Neutrophil (primary cell): ENCODE measurements at regions not wholly inside any gene's neighbourhood (a gene's known extent, or its start where the extent isn't known, plus 50 kb on each side); places are given as distances from the start of the nearest gene placed in this dataset.

Experiments used
- H3K27ac ChIP-seq: fragments of 200-600 bp; sonication (generic); 2 replicates; pipeline ENCODE4 v1.5.1; 2016; ENCODE audit warnings: mild to moderate bottlenecking, moderate library complexity
- H3K27me3 ChIP-seq: fragments of 200-600 bp; sonication (generic); 2 replicates; pipeline ENCODE4 v1.6.0; 2016; ENCODE audit warnings: mild to moderate bottlenecking
- H3K36me3 ChIP-seq: fragments of 200-600 bp; sonication (generic); 2 replicates; pipeline ENCODE4 v1.5.1; 2017
- H3K4me1 ChIP-seq, 2 experiments: fragments of 200-600 bp in 1 of 2; sonication (generic) in 1 of 2; 1 replicate in 1 of 2; 2 replicates in 1 of 2; pipeline versions ENCODE4 v1.5.1 to v1.6.1; 2013 to 2016; ENCODE audit warnings: low read depth in 1 of 2, low read length in 1 of 2, mild to moderate bottlenecking in 1 of 2, moderate library complexity in 1 of 2; ENCODE audit not compliant: control insufficient read depth in 1 of 2, insufficient read depth in 1 of 2
- H3K4me3 ChIP-seq, 2 experiments: fragments of 200-600 bp in 1 of 2; sonication (generic) in 1 of 2; 1 replicate in 1 of 2; 2 replicates in 1 of 2; pipeline ENCODE4 v1.5.1; 2013 to 2016; ENCODE audit warnings: low read depth in 1 of 2, low read length in 1 of 2, mild to moderate bottlenecking in 1 of 2, moderate library complexity in 1 of 2
- H3K9me3 ChIP-seq: fragments of 200-600 bp; sonication (generic); 2 replicates; pipeline ENCODE4 v1.5.1; 2016
- CTCF ChIP-seq: fragments of 200-600 bp; sonication (generic); IDR thresholded peaks from 2 replicates; pipeline ENCODE4 v1.5.1; 2016; ENCODE audit warnings: antibody characterized with exemption

- Histone ChIP-seq H3K4me3 (no peak overlapping the region), H3K27me3 (no peaks in the 10 kb centered on the region), H3K27ac (no peak overlapping the region), H3K4me1 (no peaks in the 10 kb centered on the region), H3K9me3 (no peaks in the 10 kb centered on the region), H3K36me3 (no peaks in the 10 kb centered on the region)
- TF ChIP-seq CTCF, result no peak
Observed at GRCh38 chr19:28874742-28875141, 338.2 kb downstream of the UQCRFS1 start.

- Histone ChIP-seq H3K27me3 (no peaks in the 10 kb centered on the region), H3K9me3 (no peaks in the 10 kb centered on the region), H3K27ac (no peak overlapping the region), H3K4me3 (no peak overlapping the region), H3K36me3 (no peaks in the 10 kb centered on the region), H3K4me1 (no peaks in the 10 kb centered on the region)
- TF ChIP-seq CTCF, result no peak
Observed at GRCh38 chr19:28873301-28873700, 339.6 kb downstream of the UQCRFS1 start.

GRCh38 chr19:28871099-28871725 lies 341.7 kb downstream of the UQCRFS1 start:
- H3K4me3 ChIP-seq, result no peak overlapping the region
- no peak overlapping the region for H3K27ac ChIP-seq
- H3K27me3 ChIP-seq, result no peaks in the 10 kb centered on the region
- H3K9me3 ChIP-seq, result no peaks in the 10 kb centered on the region
- no peaks in the 10 kb centered on the region for H3K36me3 ChIP-seq
- TF ChIP-seq CTCF, result no peak
- no peaks in the 10 kb centered on the region for H3K4me1 ChIP-seq

GRCh38 chr19:28869459-28869858 lies 343.5 kb downstream of the UQCRFS1 start:
- TF ChIP-seq CTCF, result no peak
- H3K9me3 ChIP-seq, result no peaks in the 10 kb centered on the region
- H3K36me3 ChIP-seq, result no peaks in the 10 kb centered on the region
- no peak overlapping the region for H3K27ac ChIP-seq
- H3K4me3 ChIP-seq, result no peak overlapping the region
- H3K4me1 ChIP-seq, result no peaks in the 10 kb centered on the region
- H3K27me3 ChIP-seq, result no peaks in the 10 kb centered on the region

GRCh38 chr19:28868836-28869235 lies 344.1 kb downstream of the UQCRFS1 start:
- no peaks in the 10 kb centered on the region for H3K27me3 ChIP-seq
- H3K36me3 ChIP-seq, result no peaks in the 10 kb centered on the region
- no peak for TF ChIP-seq CTCF
- no peak overlapping the region for H3K27ac ChIP-seq
- H3K9me3 ChIP-seq, result no peaks in the 10 kb centered on the region
- H3K4me1 ChIP-seq, result no peaks in the 10 kb centered on the region
- H3K4me3 ChIP-seq, result no peak overlapping the region

- H3K4me3 ChIP-seq, result no peak overlapping the region
- H3K9me3 ChIP-seq, result no peaks in the 10 kb centered on the region
- no peaks in the 10 kb centered on the region for H3K4me1 ChIP-seq
- no peak overlapping the region for H3K27ac ChIP-seq
- TF ChIP-seq CTCF, result no peak
- no peaks in the 10 kb centered on the region for H3K27me3 ChIP-seq
- H3K36me3 ChIP-seq, result no peaks in the 10 kb centered on the region
Observed at GRCh38 chr19:28867978-28868377, 345.0 kb downstream of the UQCRFS1 start.
